ENCODE measurements at regions not wholly inside any gene's neighbourhood (a gene's known extent, or its start where the extent isn't known, plus 50 kb on each side); places are given as distances from the start of the nearest gene placed in this dataset.

DNA sequence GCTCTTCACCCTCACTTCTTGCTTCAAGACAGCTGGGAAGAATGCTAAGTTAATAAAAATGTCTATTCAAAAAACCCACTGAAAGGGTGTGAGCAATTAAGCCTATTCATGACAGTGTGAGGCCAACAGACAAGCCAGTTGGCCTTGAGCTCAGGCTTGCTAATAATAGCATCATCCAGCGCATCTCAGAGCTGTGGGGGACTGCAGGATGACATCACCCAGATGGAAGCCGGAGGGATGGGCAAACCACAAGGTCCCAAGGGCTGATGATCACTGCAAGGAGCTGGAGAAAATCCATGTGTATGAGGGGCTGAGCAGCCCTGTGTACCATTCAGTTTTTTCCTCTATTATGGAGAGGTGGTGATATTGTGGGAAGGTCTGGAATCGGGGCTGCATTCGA is 770.4 kb downstream of the TNS3 start:
- DNase-seq (ENCODE audit: low read depth), result peak; percentile 94

DNA sequence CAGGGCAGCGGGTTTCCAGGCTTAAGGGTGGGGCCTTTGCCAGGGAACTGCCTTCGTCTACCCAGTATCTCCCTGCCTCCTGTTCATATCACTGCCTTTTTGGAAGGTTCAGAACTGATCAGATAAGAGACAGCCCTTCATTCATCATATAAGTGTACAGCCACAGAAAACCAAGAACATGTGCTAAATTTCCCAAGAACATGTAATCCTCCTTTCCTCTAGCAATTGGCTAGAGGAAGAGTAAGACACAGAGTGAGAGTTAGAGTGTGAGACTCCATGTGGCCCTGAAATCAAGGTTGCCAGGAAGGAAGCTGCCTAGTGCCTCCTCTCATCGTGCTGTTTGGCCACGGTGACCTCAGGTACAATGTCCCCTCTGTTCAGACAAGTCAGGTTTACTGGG is 770.9 kb downstream of the TNS3 start:
- DNase-seq (ENCODE audit: low read depth), result no peak

DNA sequence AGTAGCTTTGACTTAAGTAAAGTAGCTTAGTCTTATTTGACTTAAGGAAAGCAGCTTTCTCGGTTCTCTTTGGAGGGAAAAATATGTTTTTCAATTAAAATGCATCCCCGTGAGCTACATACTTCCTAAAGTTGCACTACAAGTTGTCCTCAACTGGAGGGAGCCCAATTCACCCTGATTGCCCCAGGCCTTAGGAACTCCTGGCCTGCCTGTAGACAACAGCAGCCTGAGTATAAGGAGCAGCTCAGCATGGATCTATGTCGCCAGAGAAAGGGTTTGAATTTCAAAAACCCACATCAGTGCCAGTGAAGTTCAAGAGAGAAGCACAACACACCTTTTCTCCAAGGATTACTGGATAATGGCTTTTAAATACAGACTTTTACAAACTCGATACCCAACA is 772.0 kb downstream of the TNS3 start:
- no peak for DNase-seq (ENCODE audit: low read depth)

DNA sequence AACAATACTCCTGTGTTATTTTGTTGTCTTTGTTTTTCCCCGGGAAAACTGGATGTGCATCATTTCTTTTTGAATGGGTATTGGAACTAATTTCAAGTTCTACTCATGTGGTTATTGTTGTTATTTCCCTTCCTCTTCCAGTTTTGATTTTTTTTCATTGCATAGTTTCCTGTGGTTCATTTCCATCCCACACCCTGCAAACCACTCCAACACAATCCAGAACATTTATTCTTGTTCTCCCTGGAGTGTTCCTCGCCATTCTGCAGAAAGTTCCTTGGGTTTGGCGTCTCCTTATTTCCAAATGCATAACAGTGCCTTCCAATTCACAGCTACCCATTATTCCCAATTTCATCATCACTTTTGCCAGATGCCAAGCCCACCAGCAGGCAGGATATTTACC is 775.1 kb downstream of the TNS3 start:
- no peak for DNase-seq (ENCODE audit: low read depth)

DNA sequence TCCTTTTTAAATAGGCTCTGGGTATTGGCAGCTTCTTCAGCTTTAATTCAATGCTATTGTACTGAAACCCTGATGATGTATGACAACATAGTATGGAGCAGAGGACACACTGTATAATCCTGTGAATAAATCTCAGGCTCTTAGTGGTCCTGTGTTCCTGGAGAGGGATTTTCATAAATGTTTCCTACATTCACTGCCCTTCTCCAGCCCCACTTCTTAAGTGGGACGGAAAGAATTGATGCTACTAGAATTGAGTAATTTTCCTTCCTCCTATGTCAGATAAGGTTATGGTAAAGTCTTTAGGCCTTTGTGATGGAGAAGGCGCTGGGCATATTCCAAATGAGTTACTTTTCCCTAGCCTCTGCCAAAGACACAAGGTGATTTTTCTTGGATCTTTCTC is 779.4 kb downstream of the TNS3 start:
- no peak for DNase-seq (ENCODE audit: low read depth)

DNA sequence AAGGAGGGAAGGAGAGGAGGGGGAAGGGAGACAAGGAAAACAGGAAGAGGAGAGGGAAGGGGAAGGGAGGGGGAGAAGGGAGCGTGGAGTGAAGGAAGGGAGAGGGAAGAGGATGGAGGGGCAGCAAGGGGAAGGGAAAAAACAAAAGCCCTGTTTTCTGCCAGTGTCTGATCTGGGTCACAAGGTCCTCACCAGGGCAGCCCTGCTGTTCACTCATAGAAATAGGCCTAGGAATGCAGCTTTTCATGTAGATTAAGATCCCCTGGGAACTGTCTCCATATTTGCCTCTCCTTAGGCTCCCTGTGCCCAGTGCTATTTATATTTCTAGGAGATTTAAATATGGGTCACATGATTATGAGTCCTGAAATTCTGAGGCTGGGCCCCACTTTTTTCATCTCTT is 790.7 kb downstream of the TNS3 start:
- DNase-seq (ENCODE audit: low read depth), result peak; percentile 68

DNA sequence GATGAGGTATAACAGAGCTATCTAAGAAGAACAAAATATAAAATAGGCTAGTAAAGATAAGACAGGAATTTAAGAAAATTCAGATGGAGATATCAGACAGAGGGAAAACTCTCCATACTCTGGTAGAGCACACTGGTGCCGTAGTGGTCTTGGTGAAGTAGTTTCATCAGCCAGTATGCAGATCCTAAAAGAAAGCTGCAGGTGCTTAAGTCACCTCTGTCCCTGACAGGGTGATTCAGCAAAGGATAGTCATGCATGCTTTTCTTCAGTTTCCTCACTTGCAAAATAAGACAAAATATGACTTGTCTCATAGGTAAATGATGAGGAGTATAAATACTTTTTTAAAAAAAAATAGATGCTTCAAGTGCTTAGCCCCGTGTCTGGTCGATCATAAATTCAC is 794.9 kb downstream of the TNS3 start:
- no peak for DNase-seq (ENCODE audit: low read depth)

DNA sequence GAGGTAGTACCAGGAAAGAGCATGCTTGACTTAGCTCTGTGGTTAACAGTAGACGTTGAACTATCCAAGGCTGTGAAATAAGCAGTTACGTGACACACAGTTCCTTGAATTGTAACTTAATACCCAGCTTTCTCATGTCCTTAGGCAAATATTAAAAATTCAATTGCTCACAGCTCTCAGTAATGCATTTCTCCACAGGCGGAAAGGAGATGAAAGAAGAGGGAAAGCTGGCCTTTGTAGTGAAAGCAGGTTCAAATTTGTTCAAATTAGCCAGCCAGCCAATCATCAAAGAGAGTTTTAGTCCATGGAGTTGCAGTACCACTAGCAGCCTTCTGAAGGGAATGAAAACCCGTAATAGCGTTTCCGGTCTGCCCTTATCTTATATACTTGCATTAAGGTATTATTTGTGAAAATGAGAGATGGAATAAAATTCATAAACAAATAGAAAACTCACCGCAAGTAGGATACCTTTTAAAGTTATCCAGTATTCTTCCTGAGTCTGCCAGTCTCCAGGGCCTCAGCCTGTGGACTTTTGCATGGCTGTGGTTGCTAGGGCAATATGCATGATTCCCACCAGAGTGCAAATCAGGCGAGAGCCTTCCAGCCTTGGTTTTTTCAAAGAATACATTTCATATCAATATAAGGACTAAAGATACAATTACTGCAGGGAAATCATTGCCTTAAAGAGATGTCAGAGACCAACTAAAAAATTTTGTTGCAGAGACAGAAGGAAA is 795.5 kb downstream of the TNS3 start:
- DNase-seq (ENCODE audit: low read depth), result peak; percentile 98

DNA sequence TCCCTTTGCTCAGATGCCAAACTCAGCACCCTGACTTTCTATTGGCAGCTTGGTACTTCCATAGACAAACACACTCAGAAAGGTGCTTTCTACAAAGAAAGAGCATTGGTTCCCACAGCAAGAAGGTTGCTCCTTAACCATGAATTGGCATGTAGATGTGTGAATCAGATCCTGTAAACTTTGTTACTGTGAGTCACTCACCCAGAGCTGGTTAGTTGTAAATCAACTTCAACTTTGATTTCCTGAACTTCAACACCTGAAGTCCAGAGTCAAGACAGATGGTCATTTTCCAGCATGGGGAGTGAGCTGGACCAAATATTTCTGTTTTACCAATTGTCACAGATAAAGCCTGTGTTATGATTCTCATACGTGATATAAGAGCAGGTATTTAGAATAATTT is 797.2 kb downstream of the TNS3 start:
- peak; percentile 95 for DNase-seq (ENCODE audit: low read depth)

DNA sequence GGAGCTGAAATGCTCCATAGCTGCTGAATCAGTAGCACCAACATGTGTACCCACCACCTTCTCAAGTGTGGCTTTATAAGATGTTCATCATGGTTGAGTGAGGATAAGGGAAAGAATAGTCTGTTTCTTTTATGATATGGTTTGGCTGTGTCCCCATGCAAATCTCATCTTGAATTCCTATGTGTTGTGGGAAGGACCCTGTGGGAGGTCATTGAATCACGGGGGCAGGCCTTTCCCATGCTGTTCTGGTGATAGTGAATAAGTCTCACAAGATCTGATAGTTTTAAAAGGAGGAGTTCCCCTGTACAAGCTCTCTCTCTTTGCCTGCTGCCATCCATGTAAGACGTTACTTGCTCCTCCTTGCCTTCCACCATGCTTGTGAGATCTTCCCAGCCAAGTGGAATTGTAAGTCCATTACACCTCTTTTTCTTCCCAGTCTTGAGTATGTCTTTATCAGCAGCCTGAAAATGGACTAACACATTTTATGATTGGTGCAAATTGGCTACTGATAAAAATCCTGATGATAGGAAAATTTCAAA is 799.9 kb downstream of the TNS3 start:
- no peak for DNase-seq (ENCODE audit: low read depth)

DNA sequence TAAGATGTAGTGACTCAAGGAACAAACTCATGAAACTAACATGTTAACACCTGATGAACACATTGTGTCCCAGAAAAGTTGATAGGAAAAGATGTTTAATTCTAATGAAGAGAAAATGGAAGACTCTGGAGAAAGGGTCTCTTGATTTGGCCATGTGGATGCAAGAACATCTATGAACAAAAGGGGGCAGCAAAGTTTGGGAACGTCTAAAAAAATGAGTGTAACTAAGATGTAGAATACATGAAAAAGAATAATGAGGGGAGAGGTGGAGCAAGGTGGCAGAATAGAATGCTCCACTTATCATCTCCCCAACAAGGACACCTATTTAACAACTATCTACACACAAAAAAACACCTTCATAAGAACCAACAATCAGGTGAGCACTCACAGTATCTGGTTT is 805.1 kb downstream of the TNS3 start:
- peak; percentile 47 for DNase-seq (ENCODE audit: low read depth)

DNA sequence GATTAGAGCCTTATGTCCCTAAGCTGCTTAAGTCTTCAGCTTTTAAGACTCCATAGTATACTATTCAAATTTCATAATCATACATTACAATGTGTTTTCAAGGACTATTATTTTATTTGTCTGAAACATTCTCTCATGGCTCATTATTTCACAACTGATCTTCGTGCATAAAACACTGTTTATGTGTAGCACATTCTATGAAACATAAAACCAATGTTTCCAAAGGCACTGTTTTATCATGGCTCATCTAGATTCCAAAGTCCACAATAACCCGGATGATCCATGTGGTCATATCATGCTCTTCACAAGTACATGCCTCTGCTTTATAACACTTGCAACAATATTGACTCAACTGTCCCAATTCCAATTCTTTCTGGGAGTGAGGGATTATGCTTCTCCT is 806.1 kb downstream of the TNS3 start:
- no peak for DNase-seq (ENCODE audit: low read depth)

DNA sequence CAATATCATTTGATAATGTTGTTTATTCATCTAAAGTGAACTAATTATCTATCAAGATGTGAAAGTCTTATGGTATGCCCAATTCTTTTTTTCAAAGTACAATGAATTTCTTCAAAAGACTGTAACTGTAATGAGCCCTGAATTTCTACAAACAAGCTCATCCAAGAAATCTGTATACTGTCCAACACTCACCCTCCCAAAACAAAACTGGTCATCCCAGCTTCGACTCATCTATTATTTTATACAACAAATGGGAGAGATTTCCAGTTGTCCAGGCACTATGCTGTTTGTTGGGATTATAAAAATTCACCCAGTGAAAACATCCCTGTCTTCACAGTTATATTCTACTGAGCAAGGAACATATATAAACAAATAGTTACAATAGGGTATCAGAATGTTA is 806.9 kb downstream of the TNS3 start:
- no peak for DNase-seq (ENCODE audit: low read depth)

DNA sequence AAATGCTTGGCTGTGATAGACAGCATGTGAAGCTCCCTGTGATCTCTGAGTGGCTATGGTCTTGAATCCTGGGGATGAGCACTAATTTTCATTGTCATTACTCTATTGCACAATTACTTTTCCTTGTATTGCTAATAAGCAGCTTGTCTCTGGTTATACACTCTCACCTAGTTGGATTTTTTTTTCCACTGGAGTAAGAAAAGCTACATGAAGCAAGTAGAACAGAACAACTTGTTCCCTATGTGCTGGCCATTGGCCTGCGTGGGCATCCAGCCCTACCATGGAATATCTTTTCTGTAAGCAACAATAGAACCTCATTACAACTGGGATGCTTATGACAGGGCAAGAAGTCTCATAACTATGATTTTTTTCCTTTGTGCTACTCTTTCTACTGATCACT is 807.4 kb downstream of the TNS3 start:
- DNase-seq (ENCODE audit: low read depth), result no peak

DNA sequence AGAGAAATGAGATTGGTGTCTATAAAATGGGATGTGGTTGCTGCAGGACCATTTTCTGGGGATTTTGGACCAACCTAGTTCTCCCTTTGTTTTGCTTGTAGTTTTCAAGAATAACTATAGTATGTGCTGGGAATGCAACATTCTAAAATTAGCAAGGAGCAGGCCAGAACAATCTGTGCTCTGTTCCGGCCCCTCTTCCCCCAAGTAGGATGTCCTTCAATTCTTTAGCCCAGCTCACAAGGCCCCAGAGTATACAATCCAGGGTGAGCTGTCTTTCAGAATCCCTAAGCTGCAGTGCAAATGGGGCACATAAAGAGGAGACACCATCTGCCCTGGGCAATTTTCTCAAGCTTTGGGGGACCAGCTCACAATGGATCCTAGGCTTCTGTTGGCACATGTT is 809.1 kb downstream of the TNS3 start:
- no peak for DNase-seq (ENCODE audit: low read depth)

DNA sequence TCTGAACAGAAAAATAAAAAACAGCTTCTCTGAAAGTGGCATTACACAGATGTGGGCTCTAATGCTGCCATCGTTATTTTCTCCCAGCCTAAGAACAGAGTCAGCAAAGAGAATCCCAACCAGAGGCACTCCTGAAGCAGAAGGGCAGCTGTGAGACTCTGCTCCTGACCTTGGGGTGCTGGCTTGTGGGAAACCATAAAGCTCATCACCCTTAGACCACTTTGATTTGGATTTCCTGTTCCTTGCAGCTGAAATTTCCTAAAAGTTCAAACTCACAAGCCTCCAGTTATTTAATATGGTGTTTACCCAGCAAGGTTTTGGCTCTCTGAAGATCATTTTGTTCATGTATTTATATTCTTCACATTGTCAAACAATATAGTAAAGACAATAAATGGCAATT is 814.8 kb downstream of the TNS3 start:
- no peak for DNase-seq (ENCODE audit: low read depth)

DNA sequence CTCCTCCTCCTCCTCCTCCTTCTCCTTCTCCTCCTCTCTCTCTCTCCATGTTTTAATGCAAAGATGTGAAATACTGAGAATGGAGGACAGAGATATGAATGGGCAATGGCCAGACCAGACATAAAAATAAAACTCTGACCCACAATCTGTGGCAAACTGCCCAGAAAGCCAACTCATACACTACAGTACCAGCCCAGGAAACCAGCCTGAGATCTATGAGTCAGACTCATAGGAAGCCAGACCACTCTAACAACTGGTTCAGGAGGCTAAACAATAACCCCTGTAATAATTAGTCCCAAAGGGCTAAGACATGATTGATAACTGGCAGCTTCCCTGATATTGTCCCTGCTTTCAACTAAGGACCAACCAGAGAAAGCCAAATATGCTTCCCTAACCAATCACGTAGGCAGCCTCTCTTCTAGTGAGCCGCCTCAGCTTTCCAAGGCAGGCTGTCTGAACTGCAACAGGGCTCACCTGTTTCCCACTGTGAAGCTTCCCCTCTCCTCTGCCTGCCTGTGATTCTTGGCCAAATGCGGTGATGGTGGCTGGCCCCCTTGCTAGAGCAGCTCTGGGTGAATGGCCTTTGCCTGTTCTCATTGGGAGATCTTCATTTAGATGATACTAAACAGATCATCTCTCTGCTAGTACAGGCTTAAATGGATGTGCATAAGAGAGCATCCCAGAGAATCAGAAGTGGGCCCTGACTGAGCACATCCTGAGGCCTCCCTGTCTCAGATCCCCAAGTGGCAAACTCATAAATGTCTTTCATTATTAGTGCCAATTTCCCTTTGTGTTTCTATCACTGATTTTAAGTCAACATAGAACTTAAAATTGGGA is 817.6 kb downstream of the TNS3 start:
- DNase-seq (ENCODE audit: low read depth), result peak; percentile 99

DNA sequence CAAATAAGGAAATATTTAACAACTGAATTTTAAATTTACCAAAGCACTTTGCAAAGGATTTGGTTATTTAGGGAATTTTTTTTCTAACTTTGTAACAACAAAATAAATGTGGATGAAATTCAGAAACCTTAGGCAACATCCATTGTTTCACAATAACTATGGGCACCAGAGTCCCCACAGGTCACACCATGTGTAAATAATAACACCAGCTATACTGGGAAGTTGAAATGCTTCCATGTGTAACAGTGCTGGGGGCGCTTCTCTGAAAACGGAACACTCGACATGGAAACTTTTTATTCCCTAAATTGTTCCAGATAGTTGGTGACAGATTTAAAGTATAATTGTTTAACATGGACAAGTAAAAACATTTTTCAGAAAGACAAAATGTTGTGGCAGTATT is 818.6 kb downstream of the TNS3 start:
- DNase-seq (ENCODE audit: low read depth), result no peak

DNA sequence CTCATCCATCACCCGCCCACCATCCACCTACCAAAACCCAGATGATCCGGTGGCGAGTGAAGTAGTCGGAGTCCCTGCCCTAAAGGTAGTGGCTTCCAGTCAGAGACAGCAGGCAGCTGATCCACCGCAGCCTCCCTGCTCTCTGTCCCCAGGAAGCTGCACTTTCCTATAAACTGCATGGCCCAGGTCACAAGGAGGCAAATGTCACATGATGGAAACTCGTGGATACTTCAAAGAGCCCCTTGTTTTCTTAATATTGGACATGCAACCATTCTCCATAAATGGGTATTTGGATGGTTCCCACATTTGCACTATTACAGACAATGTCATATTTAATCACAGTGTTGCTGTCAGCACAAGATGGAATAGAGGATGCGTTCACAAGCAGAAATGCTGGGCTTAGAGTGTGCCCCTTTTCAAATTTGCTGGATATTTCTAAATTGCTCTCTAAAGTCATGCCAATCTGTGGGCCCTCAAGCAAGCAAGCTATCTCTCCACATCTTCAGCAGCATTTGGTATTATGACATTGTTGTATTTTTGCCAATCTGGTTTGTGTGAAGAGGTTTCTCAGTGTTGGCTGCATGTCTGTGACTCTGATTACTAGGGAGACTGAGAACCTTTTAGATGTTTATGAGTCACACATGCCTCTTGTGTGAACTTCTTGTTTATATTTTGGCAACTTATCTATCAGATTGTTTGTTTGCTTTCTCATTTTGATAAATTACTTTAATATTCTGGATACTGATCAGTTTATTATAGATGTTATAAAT is 822.0 kb downstream of the TNS3 start:
- DNase-seq (ENCODE audit: low read depth), result peak; percentile 90

DNA sequence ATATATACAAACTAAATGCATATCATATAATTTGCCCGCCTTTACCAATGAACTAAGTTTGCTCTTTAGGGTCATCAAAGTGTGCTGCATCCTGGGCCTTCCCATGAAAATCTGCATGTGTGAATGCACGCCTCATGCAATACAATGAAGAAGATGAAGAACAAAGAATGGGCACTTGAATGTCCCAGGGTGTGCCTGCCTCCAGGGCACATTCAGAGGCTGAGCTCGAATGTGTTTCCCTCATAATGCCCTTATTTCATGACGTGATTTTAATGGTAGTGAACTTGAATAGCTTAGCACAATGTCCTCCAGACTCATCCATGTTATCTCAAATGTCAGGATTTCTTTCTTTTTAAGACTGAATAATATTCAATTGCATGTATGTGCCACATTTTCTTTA is 824.9 kb downstream of the TNS3 start:
- no peak for DNase-seq (ENCODE audit: low read depth)

DNA sequence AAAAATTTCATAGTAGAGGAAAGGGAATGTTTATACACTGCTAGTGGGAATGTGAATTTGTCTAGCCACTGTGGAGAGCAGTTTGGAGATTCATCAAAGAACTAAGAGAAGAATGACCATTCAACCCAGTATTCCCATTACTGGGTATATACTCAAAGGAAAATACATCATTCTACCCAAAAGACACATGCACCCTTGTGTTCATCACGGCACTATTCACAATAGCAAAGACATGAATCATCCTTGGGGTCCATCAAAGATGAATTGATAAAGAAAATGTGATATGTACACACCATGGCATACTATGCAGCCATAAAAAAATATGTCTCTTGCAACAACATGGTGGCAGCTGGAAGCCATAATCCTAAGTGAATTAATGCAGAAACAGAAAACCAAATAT is 825.7 kb downstream of the TNS3 start:
- no peak for DNase-seq (ENCODE audit: low read depth)
